ENCODE measurements at regions not wholly inside any gene's neighbourhood (a gene's known extent, or its start where the extent isn't known, plus 50 kb on each side); places are given as distances from the start of the nearest gene placed in this dataset.
"Not testable (repeated sequence)": the region's sequence is repeated elsewhere in the genome, so short reads cannot be mapped to it uniquely, and the experiment has no call there.

DNA sequence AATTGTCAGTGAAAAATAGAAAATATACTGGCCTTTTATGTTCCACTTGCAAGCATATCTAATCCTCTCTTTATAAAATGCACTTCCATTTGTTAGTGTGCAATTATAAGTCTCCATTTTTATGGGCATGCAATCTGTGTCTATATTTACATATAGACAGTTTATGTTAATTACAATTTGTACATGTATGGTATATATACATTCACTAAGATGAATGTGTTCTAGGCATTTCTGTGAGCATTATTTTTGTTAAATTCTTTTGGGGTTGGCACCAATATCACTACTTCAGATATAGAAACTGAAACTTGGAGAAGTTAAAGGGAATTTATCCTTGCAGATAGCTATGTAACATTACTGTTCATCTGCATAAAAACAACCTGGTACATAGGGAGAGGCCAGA lies 470.8 kb upstream of the LMO3 start:
- DNase-seq = no peak

- peak; percentile 56 for DNase-seq
These were observed 470.2 kb upstream of the LMO3 start for GRCh38 chr12:17076028-17076744.

- DNase-seq = no peak
These were observed 458.9 kb upstream of the LMO3 start for GRCh38 chr12:17064834-17065233.

DNA sequence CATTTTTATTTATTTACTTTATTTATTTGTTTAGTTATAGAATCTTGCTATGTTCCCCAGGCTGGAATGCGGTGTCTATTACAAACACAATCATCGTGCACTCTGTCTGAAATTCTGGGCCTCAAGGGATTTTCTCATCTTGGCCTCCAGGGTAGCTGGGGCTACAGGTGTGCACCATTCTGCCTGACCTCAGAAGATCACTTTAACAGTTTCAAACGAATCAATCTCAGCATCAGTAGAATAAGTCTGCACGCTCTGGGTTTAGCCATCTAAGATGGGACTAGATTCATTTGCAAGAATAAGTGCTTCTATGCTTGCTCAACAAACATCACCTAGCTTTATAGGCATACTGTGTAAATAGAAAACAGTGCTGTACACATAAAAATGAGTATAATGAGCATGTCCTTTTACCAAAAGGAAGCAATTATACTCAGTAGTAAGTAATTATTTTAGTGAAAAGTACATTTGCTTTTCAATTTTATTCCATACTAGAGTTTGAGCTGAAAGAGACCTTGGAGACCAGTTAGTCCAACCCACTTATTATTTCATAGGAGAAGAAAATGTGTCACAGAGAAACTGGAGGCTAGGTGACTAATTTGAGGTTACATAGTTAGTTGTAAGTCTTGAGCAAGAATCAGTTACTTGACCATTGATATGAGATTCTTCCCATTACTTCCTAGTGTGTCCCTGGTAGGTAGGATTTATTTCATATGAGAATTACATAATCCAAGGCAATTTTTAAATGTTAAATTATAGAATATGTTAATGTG lies 456.5 kb upstream of the LMO3 start:
- peak; percentile 65 for DNase-seq

GRCh38 chr12:17060260-17060659 lies 454.3 kb upstream of the LMO3 start:
- DNase-seq = no peak

GRCh38 chr12:17056546-17056945 lies 450.6 kb upstream of the LMO3 start:
- DNase-seq = no peak

DNA sequence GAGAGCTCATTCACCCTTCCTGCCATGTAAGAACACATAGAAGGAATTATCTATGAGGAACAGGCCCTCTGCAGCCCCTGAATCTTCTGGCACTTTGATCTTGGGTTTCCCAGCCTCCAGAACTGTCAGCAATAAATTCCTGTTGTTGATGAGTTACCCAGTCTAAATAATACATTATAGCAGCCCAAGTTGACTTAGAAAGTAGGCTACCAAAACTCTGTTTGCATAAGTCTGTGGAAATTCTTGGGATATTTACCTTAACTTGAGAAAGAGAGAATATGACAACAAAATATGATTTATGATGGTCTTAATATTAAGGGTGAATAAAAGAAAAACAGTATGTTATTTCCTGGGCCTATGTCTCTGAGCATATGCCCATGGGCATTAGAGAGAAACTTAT lies 433.0 kb upstream of the LMO3 start:
- DNase-seq = no peak

DNA sequence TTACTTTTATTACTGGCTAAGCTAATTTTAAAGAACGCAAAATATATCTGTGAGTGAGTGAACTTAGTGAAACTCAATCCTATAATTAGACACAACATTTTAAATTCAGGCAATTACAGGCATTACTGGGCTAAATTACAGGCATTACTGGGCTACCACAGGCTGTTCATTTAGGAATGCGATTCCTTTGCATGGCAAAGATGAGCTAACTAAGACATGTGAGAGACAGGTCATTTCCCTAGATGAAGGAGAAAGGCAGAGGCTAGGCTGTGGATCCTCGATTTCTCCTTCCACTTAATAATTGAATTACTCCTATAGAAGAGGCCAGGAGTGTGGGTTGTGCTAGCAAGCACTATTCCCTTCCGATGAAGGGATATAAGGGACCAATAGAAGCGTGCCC lies 429.4 kb upstream of the LMO3 start:
- DNase-seq = no peak

DNA sequence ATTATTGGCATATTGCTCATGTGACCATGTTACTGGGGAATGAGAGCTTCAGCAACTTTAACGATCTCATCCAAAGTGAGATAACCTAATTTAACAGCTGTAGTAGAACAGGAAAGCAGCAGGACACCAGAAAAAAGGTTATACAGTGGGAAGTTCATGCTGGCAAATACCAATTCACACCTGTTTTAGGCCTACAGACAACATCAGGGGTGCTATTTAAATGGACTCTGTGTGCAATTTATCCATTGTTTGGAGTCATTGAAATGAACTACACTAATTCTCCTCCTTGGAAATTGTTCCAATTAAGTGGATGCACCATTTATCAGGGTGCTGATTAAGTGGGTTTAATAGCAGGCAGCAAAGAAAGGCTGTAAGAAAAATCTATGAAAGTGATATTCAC lies 424.4 kb upstream of the LMO3 start:
- no peak for DNase-seq

- no peak for DNase-seq
These were observed 422.4 kb upstream of the LMO3 start for GRCh38 chr12:17028348-17028747.

- DNase-seq = not testable (repeated sequence)
These were observed 419.5 kb upstream of the LMO3 start for GRCh38 chr12:17025424-17025823.

GRCh38 chr12:17020765-17021164 lies 414.8 kb upstream of the LMO3 start:
- no peak for DNase-seq

DNA sequence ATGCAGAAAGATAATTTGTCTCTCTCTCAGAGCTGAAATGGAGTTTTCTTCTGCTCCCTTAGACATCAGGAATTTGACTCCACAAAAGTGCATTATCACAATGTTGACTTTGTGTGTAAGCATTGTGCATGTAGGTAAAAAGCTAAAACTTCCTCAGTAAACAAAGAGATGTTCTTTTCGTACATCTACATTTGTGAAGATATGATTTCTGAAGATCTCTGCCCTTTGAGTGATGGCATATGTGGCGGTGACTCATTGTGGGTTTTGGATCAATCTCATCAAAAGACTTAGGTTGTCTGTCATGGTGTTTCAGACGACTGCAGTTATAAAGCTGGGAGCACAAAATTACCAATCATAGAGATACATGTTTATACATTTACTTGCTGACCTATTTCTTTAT lies 411.4 kb upstream of the LMO3 start:
- DNase-seq = no peak

GRCh38 chr12:17016116-17016864 lies 410.3 kb upstream of the LMO3 start:
- DNase-seq = no peak

- DNase-seq = no peak
These were observed 409.5 kb upstream of the LMO3 start for GRCh38 chr12:17015501-17015900.

GRCh38 chr12:17007442-17008040 lies 401.6 kb upstream of the LMO3 start:
- DNase-seq = not testable (repeated sequence)

GRCh38 chr12:16998538-16998937 lies 392.6 kb upstream of the LMO3 start:
- not testable (repeated sequence) for DNase-seq

DNA sequence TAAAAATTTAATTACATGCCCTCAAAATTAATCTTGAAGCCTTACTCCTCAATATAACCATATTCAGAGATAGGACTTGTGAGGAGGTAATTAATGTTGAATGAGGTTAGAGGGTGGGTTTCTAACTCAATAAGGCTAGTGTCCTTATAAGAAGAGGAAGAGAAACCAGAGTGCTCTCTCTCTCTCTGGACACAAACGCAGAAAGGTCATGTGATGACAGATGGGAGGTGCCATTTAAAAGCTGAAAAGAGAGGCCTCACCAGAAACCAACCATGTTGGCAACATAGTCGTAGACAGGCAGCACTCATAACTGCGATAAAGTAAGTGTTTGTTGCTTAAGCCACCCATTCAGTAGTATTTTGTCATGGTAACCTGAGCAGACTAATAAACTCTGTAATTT lies 378.5 kb upstream of the LMO3 start:
- no peak for DNase-seq

DNA sequence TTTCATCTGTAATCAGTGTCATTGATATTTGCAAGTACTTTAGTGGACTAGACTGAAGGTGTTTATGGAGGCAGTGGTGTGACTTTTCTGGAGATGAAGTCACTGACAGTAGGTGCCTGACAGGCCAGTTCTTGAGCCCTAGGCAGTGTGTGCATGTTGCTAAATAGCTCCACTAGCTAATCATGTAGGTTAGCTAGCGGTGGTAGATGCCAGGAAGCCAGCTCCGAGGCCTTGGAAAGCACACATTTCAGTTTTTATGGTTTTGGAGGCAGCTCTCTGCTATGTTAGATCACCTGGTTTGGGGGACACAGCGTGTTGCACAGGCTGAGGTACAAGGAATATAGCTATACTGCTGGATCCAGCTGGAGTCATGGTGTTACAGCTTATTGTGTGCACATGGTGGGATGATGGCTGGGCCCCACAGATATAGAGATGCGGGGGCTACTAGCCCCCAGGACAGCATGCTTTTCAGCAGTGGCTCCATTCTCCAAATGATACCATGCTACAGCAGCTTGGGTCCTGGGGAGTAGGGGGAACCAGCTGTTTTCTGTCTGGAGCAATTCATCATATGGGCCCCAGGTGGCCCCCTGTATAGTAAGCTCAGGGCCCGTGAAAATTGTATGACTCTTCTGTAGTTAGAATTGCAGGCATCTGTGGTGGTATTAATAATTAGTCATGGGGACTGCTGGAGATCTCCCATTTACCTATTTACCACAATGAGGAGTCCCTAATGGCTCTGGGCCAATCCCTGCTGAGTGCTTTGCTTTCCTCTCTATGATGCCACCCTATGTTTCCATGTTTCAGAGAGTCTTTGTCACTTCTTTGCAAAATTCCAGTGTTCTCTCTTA lies 367.2 kb upstream of the LMO3 start:
- DNase-seq = no peak

- no peak for DNase-seq
These were observed 356.9 kb upstream of the LMO3 start for GRCh38 chr12:16962889-16963288.

GRCh38 chr12:16955083-16955657 lies 349.2 kb upstream of the LMO3 start:
- DNase-seq = no peak
